HUDEP-2 (cell line): ENCODE measurements at regions not wholly inside any gene's neighbourhood (a gene's known extent, or its start where the extent isn't known, plus 50 kb on each side); places are given as distances from the start of the nearest gene placed in this dataset.

Source experiments
- DNase-seq, 76 experiments: peaks; one replicate each; lab custom pipeline; 2025; ENCODE audit not compliant: unreplicated experiment in 76 of 76; lab: John Stamatoyannopoulos, UW

- DNase-seq: no peak
Measured at GRCh38 chr11:19525714-19526113, 186.9 kb upstream of the NAV2 start.

GRCh38 chr11:19525276-19525675 is 187.4 kb upstream of the NAV2 start:
- no peak for DNase-seq

GRCh38 chr11:19524171-19524671 is 188.4 kb upstream of the NAV2 start:
- no peak for DNase-seq

- DNase-seq: no peak
Measured at GRCh38 chr11:19520681-19521080, 192.0 kb upstream of the NAV2 start.

GRCh38 chr11:19519912-19520641 is 192.6 kb upstream of the NAV2 start:
- no peak for DNase-seq

- no peak for DNase-seq
Measured at GRCh38 chr11:19519353-19519752, 193.3 kb upstream of the NAV2 start.

- no peak for DNase-seq
Measured at GRCh38 chr11:19513253-19513652, 199.4 kb upstream of the NAV2 start.

GRCh38 chr11:19512618-19513017 is 200.0 kb upstream of the NAV2 start:
- no peak for DNase-seq

- DNase-seq: no peak
Measured at GRCh38 chr11:19511413-19512183, 201.0 kb upstream of the NAV2 start.

GRCh38 chr11:19511066-19511412 is 201.6 kb upstream of the NAV2 start:
- DNase-seq: no peak

GRCh38 chr11:19510468-19510867 is 202.2 kb upstream of the NAV2 start:
- no peak for DNase-seq

- no peak for DNase-seq
Measured at GRCh38 chr11:19509215-19509614, 203.4 kb upstream of the NAV2 start.

GRCh38 chr11:19508165-19508564 is 204.5 kb upstream of the NAV2 start:
- no peak for DNase-seq

GRCh38 chr11:19506816-19507486 is 205.7 kb upstream of the NAV2 start:
- no peak for DNase-seq

GRCh38 chr11:19502691-19503253 is 209.9 kb upstream of the NAV2 start:
- no peak for DNase-seq

GRCh38 chr11:19501631-19502030 is 211.0 kb upstream of the NAV2 start:
- no peak for DNase-seq

- DNase-seq: no peak
Measured at GRCh38 chr11:19499999-19500398, 212.6 kb upstream of the NAV2 start.

GRCh38 chr11:19499026-19499669 is 213.5 kb upstream of the NAV2 start:
- no peak for DNase-seq

GRCh38 chr11:19493446-19494213 is 219.0 kb upstream of the NAV2 start:
- no peak for DNase-seq
